H9 (cell line): ENCODE measurements at regions not wholly inside any gene's neighbourhood (a gene's known extent, or its start where the extent isn't known, plus 50 kb on each side); places are given as distances from the start of the nearest gene placed in this dataset.

Source experiments
- DNase-seq: peaks from one replicate; pipeline ENCODE4 v3.0.0-alpha.2; 2017
- H2AFZ ChIP-seq: one replicate; pipeline ENCODE4 v1.6.1; 2013; ENCODE audit warnings: mild to moderate bottlenecking, low read length, control low read depth, moderate library complexity
- H2AK5ac ChIP-seq: 2 replicates; pipeline ENCODE4 v1.6.1; 2013; ENCODE audit warnings: low read length, control low read depth, mixed read lengths; ENCODE audit not compliant: insufficient read length
- H2BK120ac ChIP-seq: one replicate; pipeline ENCODE4 v1.6.1; 2013; ENCODE audit warnings: low read depth, mild to moderate bottlenecking, low read length, control low read depth, inconsistent platforms; ENCODE audit not compliant: poor library complexity, severe bottlenecking
- H2BK12ac ChIP-seq: 2 replicates; pipeline ENCODE4 v1.6.1; 2013; ENCODE audit warnings: low read length, control low read depth, mixed read lengths, low read depth; ENCODE audit not compliant: insufficient read length
- H2BK15ac ChIP-seq: 2 replicates; pipeline ENCODE4 v1.6.1; 2013; ENCODE audit warnings: low read depth, low read length, control low read depth
- H2BK20ac ChIP-seq: one replicate; pipeline ENCODE4 v1.6.1; 2013; ENCODE audit warnings: low read depth, mild to moderate bottlenecking, low read length, control low read depth, inconsistent platforms; ENCODE audit not compliant: poor library complexity, severe bottlenecking
- H2BK5ac ChIP-seq: 2 replicates; pipeline ENCODE4 v1.6.1; 2013; ENCODE audit warnings: low read length, control low read depth, mixed read lengths; ENCODE audit not compliant: insufficient read length
- H3K14ac ChIP-seq: 2 replicates; pipeline ENCODE4 v1.6.1; 2013; ENCODE audit warnings: low read length, control low read depth; ENCODE audit not compliant: insufficient read depth
- H3K18ac ChIP-seq: 2 replicates; pipeline ENCODE4 v1.6.1; 2013; ENCODE audit warnings: low read depth, mild to moderate bottlenecking, mixed read lengths, low read length, control low read depth; ENCODE audit not compliant: insufficient read length
- H3K23ac ChIP-seq: 2 replicates; pipeline ENCODE4 v1.6.1; 2013; ENCODE audit warnings: low read length, control low read depth, mixed read lengths, low read depth; ENCODE audit not compliant: insufficient read length
- H3K23me2 ChIP-seq: 2 replicates; pipeline ENCODE4 v1.6.1; 2013; ENCODE audit warnings: low read depth, mild to moderate bottlenecking, mixed read lengths, low read length, control low read depth; ENCODE audit not compliant: insufficient read length, poor library complexity, severe bottlenecking
- H3K27ac ChIP-seq: 2 replicates; pipeline ENCODE4 v1.5.1; 2013; ENCODE audit warnings: low read length, control low read depth, mixed read lengths, low read depth; ENCODE audit not compliant: insufficient read length
- H3K27me3 ChIP-seq: 2 replicates; pipeline ENCODE4 v1.6.1; 2013; ENCODE audit warnings: low read length, control low read depth, inconsistent platforms; ENCODE audit not compliant: insufficient read depth
- H3K4ac ChIP-seq: 2 replicates; pipeline ENCODE4 v1.6.1; 2013; ENCODE audit warnings: low read depth, mild to moderate bottlenecking, control low read depth, inconsistent platforms, low read length, moderate library complexity
- H3K4me1 ChIP-seq: 2 replicates; pipeline ENCODE4 v1.6.1; 2013; ENCODE audit warnings: low read length, control low read depth, inconsistent platforms; ENCODE audit not compliant: insufficient read depth
- H3K4me2 ChIP-seq: 2 replicates; pipeline ENCODE4 v1.6.1; 2013; ENCODE audit warnings: low read length, control low read depth, mixed read lengths; ENCODE audit not compliant: insufficient read length, insufficient read depth
- H3K56ac ChIP-seq: 2 replicates; pipeline ENCODE4 v1.6.1; 2013; ENCODE audit warnings: low read depth, mild to moderate bottlenecking, mixed read lengths, low read length, control low read depth; ENCODE audit not compliant: insufficient read length
- H3K79me1 ChIP-seq: 2 replicates; pipeline ENCODE4 v1.6.1; 2013; ENCODE audit warnings: low read depth, mild to moderate bottlenecking, moderate library complexity, low read length, control low read depth, inconsistent platforms; ENCODE audit not compliant: insufficient read depth, poor library complexity, severe bottlenecking
- H3K79me2 ChIP-seq: 2 replicates; pipeline ENCODE4 v1.6.1; 2013; ENCODE audit warnings: low read length, control low read depth, inconsistent platforms; ENCODE audit not compliant: insufficient read depth
- H3K9ac ChIP-seq: 2 replicates; pipeline ENCODE4 v1.6.1; 2013; ENCODE audit warnings: low read length, control low read depth, mixed read lengths; ENCODE audit not compliant: insufficient read length; ENCODE audit errors: extremely low read depth
- H3K9me3 ChIP-seq: one replicate; pipeline ENCODE4 v1.6.1; 2013; ENCODE audit warnings: low read depth, low read length, inconsistent platforms; ENCODE audit not compliant: control insufficient read depth
- H3T11ph ChIP-seq: one replicate; pipeline ENCODE4 v1.6.1; 2013; ENCODE audit warnings: mild to moderate bottlenecking, low read length, control low read depth, inconsistent platforms
- H4K20me1 ChIP-seq: one replicate; pipeline ENCODE4 v1.6.1; 2013; ENCODE audit not compliant: control insufficient read depth, insufficient read length, insufficient read depth
- H4K5ac ChIP-seq: 2 replicates; pipeline ENCODE4 v1.6.1; 2013; ENCODE audit warnings: low read depth, mild to moderate bottlenecking, mixed read lengths, low read length, control low read depth; ENCODE audit not compliant: insufficient read length
- H4K8ac ChIP-seq: replicated peaks from 2 replicates; pipeline ENCODE4 v1.6.1; 2013; ENCODE audit warnings: low read length, control low read depth, mixed read lengths, low read depth; ENCODE audit not compliant: insufficient read length
- H4K91ac ChIP-seq: 2 replicates; pipeline ENCODE4 v1.6.1; 2013; ENCODE audit warnings: low read depth, mild to moderate bottlenecking, moderate library complexity, mixed read lengths, low read length, control low read depth; ENCODE audit not compliant: insufficient read length
- H3K27ac Mint-ChIP-seq, 3 experiments: 2 replicates in 2 of 3; 3 replicates in 1 of 3; pipeline ENCODE4 v1.8.0; 2020 to 2021; ENCODE audit warnings: mixed read lengths in 3 of 3, mild to moderate bottlenecking in 1 of 3, moderate library complexity in 1 of 3
- H3K27me3 Mint-ChIP-seq: 2 replicates; pipeline ENCODE4 v1.8.0; 2021; ENCODE audit warnings: low read depth, mild to moderate bottlenecking, moderate library complexity, mixed read lengths
- H3K36me3 Mint-ChIP-seq, 3 experiments: 2 replicates in 2 of 3; 3 replicates in 1 of 3; pipeline ENCODE4 v1.8.0; 2020 to 2021; ENCODE audit warnings: low read depth in 3 of 3, mixed read lengths in 3 of 3; ENCODE audit not compliant: insufficient read depth in 1 of 3
- H3K4me1 Mint-ChIP-seq, 2 experiments: 2 replicates each; pipeline ENCODE4 v1.8.0; 2020; ENCODE audit warnings: mixed read lengths in 2 of 2
- H3K4me3 Mint-ChIP-seq, 2 experiments: 2 replicates in 1 of 2; 3 replicates in 1 of 2; pipeline ENCODE4 v1.8.0; 2020 to 2021; ENCODE audit warnings: mild to moderate bottlenecking in 2 of 2, mixed read lengths in 2 of 2, moderate library complexity in 1 of 2
- H3K9me3 Mint-ChIP-seq, 2 experiments: 2 replicates in 1 of 2; 3 replicates in 1 of 2; pipeline ENCODE4 v1.8.0; 2020; ENCODE audit warnings: mild to moderate bottlenecking in 2 of 2, mixed read lengths in 2 of 2, moderate library complexity in 1 of 2
- CTCF ChIP-seq: fragments of 200-600 bp; sonication (generic); conservative IDR thresholded peaks from 3 replicates; pipeline ENCODE4 v1.8.0; 2021; ENCODE audit warnings: antibody characterized with exemption, mild to moderate bottlenecking

- H3K9me3 ChIP-seq: no peaks in the 10 kb centered on the region
- no peaks in the 10 kb centered on the region for H3K36me3 Mint-ChIP-seq
- no peaks in the 10 kb centered on the region for H4K20me1 ChIP-seq
- peaks cover 3 to 8% of the 10 kb centered on the region in 2 experiments; a peak in 3 of 4 replicates for H3K4me1 Mint-ChIP-seq
- H3K4me1 ChIP-seq: 0 out of 2 replicates have a peak, but pooled peaks cover 3% of the 10 kb centered on the region
- no peak overlapping the region for H4K91ac ChIP-seq
- H3K4me2 ChIP-seq: no peak overlapping the region
- H3K4me3 Mint-ChIP-seq: no peak overlapping the region
- no peak for TF ChIP-seq CTCF
- no peak overlapping the region for H3K14ac ChIP-seq
- no peak overlapping the region for H4K5ac ChIP-seq
- no peak overlapping the region for H2BK15ac ChIP-seq
- no peaks in the 10 kb centered on the region for H3K79me1 ChIP-seq
- H2BK5ac ChIP-seq: no peak overlapping the region
- H2AK5ac ChIP-seq: no peak overlapping the region
- no peak overlapping the region for H2BK120ac ChIP-seq
- H3K18ac ChIP-seq: no peak overlapping the region
- DNase-seq: no peak
- H3K27ac Mint-ChIP-seq: no peak overlapping the region
- H3K9me3 Mint-ChIP-seq: no peaks in the 10 kb centered on the region
- no peak overlapping the region for H3K9ac ChIP-seq
- no peaks in the 10 kb centered on the region for H3K27me3 ChIP-seq
- H3K79me2 ChIP-seq: no peaks in the 10 kb centered on the region
- H2AFZ ChIP-seq: no peak overlapping the region
- no peak overlapping the region for H4K8ac ChIP-seq
- no peak overlapping the region for H3K27ac ChIP-seq
- no peak overlapping the region for H2BK12ac ChIP-seq
- no peak overlapping the region for H3K23ac ChIP-seq
- H3K56ac ChIP-seq: no peak overlapping the region
- H3T11ph ChIP-seq: no peak overlapping the region
- no peak overlapping the region for H2BK20ac ChIP-seq
- no peak overlapping the region for H3K4ac ChIP-seq
- no peaks in the 10 kb centered on the region for H3K27me3 Mint-ChIP-seq
- H3K23me2 ChIP-seq: no peaks in the 10 kb centered on the region
These were observed 99.3 kb upstream of the FAT3 start for GRCh38 chr11:92125321-92125720.
